GM03348 (cell line): ENCODE measurements at regions not wholly inside any gene's neighbourhood (a gene's known extent, or its start where the extent isn't known, plus 50 kb on each side); places are given as distances from the start of the nearest gene placed in this dataset.
"Not testable (repeated sequence)": the region's sequence is repeated elsewhere in the genome, so short reads cannot be mapped to it uniquely, and the experiment has no call there.

Experiments
- DNase-seq: peaks from one replicate; pipeline ENCODE4 v3.0.0; 2012; ENCODE audit warnings: low spot score

DNA sequence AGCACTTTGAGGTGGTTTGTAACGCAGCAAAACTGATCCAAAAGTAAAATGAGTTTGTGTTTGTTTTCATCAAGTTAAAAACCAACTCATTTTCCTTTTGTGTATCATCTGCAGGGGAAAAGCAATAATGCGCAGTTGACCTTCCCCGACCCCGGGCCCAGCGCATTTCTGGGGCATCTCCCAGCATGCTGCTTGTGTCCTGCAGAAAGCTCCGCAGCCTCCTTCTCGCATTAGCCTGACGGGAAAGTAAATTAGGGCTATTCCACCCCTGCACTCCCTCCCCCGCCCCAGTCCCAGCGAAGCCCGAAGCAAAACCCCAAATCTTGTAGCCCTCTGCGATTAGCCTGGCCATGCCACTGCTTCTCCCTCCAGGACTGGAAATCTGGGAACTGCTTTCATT is 82.0 kb upstream of the PPM1B start:
- no peak for DNase-seq

GRCh38 chr2:44087036-44087713 is 81.5 kb upstream of the PPM1B start:
- peak; percentile 93 for DNase-seq

DNA sequence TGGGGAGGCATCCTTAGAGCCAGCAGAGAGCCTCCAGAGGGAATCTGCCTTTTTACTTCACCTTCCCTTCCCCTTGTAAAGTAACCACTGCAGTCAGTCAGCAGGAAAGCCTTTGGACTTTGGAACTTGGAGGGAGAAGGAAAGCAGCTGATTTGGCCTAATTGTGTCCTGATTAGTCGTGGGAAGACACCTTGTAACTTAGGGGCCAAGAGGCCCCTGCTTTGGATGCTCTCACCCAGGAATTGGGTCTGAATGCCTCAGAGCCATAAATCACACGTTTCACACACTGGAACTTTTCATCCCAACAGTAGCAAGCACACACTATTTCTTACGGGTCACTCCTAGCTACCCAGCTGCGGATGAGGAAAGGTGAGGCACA is 81.0 kb upstream of the PPM1B start:
- DNase-seq: no peak

DNA sequence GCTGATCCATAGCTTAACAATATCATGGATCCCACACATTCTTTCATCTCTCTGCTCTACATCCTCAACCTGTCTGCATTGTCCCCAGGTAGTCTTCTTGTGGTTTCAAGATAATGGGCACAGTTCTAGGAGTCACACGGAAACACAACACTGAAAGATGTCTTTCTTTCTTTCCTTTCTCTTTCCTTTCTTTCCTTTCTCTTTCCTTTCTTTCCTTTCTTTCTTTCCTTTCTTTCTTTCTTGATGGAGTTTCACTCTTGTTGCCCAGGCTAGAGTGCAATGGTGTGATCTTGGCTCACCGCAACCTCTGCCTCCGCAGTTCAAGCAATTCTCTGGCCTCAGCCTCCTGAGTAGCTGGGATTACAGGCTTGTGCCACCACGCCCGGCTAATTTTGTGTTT is 76.2 kb upstream of the PPM1B start:
- not testable (repeated sequence) for DNase-seq

GRCh38 chr2:44093970-44094369 is 74.7 kb upstream of the PPM1B start:
- DNase-seq: no peak

DNA sequence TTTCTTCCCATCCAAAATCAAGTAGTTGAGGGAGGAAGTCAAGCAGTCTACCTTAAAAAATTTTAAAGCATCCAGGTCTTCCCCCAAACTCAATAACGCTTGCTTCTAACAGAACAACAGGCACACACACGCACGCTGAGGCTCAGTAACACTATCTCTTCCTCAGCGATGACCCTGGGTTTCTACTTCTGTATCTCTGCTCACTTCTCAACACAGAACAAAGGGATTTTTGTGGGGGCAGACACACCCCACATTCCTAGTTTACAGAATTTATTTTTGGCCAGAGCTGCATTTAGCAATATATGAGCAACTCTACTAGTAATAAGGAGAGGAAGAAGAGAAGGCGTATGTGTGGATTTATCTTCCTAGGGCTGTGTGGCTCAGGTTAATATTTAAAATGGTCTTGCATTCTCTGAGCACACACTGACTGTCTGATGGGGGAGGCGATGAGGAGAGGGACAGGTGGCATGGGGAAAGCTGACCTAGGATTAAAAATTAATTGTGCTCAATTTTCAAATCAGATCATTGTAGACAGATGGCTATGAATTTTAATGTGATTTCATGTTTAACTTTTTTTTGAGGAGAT is 71.3 kb upstream of the PPM1B start:
- DNase-seq: no peak

DNA sequence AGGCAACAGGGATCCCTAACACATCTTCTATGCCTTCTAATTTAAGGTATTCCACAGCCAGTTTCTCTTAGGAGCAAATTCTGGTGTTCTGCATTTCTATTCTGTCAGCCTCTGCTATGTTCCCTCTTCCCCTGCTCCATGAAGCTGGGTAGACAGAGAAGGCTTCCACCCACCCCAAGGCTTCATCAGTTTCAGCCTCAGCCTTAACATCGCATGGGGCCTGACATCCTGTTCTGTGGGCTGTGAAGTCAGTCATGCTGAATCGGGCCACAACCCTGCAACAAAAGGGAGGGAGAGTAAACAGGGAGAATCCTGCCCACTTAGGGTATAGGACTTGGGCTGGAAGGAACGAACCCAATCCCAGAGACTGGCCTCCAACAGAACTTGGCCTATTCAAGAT is 70.6 kb upstream of the PPM1B start:
- DNase-seq: no peak

GRCh38 chr2:44098891-44099290 is 69.8 kb upstream of the PPM1B start:
- DNase-seq: no peak

DNA sequence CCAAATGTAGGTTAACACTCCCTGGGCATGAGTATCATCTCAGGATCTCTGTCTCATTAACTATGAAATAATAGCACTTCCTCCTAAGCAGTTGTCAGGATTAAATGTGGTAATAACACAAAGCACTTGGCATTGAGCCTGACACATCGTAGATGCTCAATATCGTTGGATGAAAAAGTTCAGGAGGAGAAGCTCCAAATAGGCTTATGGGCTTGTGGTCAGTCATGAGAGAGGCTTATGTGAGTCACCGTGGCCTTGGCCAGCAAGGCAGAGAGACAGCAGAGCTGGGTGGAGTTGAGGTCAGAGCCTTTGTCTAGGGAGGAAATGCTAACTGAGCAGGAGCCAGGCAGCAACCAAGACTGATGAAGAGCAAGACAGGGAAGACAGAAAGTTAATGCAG is 68.3 kb upstream of the PPM1B start:
- DNase-seq: peak; percentile 89

GRCh38 chr2:44101246-44101645 is 67.4 kb upstream of the PPM1B start:
- no peak for DNase-seq

DNA sequence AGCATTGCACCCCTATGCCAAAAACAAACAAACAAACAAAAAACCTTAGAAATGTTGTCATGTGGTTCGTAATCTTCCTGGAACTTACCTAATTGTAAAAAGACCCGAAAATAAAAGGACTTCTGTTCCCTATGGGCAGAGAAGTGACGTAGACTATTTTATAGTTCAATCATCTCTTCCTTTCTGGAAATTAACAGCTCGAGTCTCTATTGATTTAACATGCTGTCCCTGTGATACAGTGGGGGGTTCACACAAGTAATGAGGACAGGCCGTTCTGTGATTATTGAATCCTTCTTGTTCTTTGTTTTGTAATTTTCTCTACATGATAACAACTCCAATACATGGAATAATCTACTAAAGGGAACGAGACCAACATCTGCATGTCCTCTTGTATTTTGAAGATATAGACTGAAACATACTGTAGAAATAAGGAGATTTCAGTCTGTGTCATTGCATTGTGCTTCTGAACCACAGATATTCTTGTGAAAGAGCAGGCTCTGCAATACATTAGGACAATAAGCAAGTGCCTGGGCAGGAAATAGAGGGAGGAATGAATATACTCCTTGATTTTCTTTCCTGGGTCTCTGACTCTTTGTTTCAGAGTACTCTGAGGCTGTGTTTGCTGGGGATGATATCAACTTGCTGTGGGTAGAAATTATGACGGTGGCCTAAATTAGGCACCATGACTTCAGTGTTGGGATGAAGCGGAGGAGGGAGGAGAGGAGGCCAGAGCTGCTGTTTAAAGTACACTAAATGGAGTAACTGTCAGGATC is 65.7 kb upstream of the PPM1B start:
- DNase-seq: no peak

DNA sequence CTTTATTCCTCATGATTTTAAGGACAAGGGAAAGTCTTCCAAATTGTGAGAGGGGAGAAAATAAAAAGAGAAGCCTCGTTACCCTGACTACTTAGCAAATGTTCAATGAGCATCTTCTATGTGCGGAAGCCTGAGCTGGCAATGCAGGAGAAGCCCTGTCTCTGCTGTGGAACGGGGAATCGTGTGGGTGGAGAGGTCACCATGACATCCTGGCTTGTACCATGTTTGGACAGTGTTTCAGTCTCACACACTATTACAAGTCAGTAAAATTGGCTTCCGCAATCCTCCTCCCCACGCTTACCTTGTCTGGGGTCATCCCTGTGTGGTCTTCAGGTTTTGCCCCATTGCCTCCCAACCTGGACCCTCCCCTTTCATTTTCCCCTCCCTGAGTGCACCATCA is 65.0 kb upstream of the PPM1B start:
- no peak for DNase-seq

- DNase-seq: no peak
Observed at GRCh38 chr2:44104855-44105271, 63.8 kb upstream of the PPM1B start.

GRCh38 chr2:44106509-44106908 is 62.2 kb upstream of the PPM1B start:
- DNase-seq: not testable (repeated sequence)

DNA sequence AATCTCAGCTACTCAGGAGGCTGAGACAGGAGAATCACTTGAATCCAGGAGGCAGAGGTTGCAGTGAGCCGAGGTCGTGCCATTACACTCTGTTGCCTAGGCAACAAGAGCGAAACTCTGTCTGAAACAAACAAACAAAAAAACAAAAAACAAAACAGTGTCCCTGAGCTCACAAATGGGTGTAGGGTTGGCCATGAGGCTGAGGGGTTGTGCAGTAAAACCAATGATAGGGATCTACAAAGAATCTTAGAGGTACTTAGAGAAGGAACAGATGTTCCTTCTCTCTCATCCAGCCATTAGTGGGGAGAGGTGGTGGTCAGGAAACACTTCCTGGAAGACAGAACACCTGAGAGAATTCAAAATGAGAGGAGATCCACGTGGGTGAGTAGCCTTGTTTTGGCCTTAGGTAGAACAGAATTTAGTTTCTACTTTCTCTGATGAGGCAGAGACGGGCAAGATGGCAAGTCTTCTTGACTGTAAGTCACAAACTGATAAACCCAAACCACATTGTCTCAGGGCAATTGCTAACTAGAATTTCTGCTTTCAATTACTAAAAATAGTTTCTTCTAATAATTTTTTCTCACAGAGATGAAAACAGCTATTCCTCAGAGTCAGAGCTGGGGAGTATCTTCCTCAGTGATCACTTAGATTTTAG is 61.5 kb upstream of the PPM1B start:
- DNase-seq: no peak

- no peak for DNase-seq
Observed at GRCh38 chr2:44107974-44108373, 60.7 kb upstream of the PPM1B start.

DNA sequence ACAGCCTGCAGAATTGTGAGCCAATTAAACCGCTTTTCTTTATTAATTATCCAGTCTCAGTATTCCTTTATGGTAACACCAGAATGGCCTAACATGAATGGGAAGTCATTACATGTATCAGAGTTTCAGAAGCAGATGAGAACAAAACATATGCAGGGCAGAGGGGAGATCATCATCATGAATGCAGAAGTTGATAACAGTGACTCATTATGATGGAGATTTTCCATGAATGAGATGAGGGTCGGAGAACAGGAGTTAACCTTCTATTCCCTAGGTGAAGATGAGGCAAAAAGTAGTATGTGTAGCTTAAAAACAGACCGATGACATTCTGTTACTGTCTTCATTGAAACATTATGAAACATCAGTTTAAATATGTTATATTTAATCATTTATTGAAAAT is 59.5 kb upstream of the PPM1B start:
- no peak for DNase-seq

DNA sequence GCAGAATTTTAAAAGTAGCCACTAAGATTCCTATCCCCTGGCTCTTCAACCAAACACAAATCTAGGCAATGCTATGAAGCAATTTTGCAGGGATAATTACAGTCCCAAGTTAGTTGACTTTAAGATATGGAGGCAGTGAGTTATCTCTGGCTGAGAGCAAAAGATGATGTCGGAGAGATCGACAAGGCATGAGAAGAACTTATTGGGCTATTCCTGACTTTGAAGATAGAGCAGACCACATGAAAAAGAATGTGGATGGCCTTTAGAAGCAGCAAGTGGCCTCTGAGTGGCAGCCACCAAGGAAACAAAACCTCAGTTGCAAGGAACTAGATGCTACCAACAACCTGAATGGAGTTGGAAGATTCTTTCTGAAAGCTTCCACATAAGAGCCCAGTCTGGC is 58.2 kb upstream of the PPM1B start:
- DNase-seq: no peak

GRCh38 chr2:44112096-44112495 is 56.6 kb upstream of the PPM1B start:
- DNase-seq: no peak

DNA sequence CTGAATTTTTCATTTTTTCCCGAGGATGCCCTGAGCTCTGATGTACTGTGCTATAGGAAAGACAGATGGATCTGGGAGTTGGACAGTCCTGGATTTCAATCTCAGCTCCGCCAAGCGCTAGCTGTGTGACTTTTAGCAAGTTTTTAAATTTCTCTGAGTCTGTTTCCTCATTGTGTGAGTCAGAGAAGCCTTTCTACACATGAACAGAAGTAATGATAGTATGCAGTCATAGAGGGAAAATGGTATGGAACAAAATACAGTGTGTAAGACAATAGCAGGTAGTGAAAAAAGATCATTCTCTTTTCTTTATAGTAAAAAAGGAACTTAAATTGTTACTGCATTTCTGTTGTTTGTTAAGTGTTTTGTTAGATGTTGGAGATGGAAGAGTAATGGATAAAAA is 52.4 kb upstream of the PPM1B start:
- no peak for DNase-seq

DNA sequence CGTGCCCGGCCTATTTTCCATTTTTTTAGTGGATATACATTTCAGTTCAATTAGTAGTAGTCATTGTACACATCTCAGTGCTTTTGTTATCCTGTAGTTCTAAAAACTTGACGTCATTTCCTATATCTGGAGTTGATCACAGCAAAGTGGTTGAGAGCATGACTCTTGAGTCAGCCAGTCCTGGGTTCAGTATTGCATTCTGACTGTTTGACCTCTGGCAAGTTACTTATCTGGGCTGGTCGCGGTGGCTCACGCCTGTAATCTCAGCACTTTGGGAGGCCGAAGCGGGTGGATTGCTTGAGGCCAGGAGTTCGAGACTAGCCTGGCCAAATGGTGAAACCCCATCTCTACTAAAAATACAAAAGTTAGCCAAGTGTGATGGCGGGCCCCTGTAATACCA is 50.4 kb upstream of the PPM1B start:
- DNase-seq: no peak
